NCI-H510A (cell line): ENCODE measurements at regions not wholly inside any gene's neighbourhood (a gene's known extent, or its start where the extent isn't known, plus 50 kb on each side); places are given as distances from the start of the nearest gene placed in this dataset.
"Not testable (repeated sequence)": the region's sequence is repeated elsewhere in the genome, so short reads cannot be mapped to it uniquely, and the experiment has no call there.

Source experiments
- DNase-seq: peaks from one replicate; lab custom pipeline; 2025; lab: John Stamatoyannopoulos, UW

DNA sequence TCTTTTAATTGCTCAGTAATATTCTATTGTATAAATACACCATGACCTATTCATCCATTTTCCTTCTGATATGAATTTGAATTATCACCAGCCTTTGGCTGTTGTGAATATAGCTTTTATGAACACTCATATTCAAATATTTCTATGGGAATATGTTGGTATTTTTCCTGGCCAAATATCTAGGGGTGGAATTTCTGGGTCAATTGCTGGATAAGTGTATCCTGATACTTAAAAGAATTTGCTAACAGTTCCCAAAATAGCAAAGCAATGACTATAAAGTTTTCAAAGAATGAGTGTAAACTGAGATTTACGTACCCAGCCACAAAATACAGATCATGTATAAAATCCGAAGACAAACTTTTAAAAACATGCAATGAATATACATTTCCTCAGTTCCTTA, 148.7 kb upstream of the CLEC14A start:
- no peak for DNase-seq

DNA sequence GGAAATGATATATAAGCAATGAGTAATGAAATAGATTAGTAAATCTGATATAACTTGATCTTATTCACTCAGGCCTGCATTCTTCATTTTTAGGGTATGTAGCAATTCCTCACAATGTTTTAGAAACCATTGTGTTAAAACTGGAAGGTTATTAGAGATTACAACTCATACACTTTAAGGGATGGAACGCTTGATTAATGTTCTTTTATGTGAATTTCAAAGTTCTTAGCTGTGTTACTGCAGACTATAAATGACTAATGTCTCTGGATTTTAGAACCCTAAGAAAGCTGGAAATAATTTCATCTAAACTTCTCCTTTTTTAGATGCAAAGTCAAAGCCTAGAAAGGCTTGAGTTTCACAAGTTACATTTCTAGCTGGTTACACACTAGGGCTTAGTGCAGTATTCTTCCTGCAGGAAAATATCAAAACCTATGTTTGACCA, 148.2 kb upstream of the CLEC14A start:
- no peak for DNase-seq

DNA sequence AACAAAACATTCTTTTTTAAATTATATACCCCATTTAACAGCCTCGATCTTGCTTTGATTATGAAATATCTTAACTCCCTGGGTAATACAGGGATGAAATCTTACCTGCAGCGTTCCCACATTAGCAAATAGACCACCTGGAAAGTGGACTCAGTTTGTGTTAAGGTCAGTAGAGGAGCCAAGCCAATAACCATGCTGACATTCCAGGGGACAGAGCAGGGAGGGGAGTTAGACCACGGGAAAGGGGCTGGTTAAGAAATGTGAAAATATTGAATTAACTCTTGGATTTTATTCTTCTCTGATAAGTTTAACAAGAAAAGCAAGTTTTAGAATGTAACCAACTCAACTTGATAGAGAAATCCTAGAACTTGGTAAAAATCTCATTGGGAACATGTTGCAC, 144.9 kb upstream of the CLEC14A start:
- DNase-seq, result no peak

DNA sequence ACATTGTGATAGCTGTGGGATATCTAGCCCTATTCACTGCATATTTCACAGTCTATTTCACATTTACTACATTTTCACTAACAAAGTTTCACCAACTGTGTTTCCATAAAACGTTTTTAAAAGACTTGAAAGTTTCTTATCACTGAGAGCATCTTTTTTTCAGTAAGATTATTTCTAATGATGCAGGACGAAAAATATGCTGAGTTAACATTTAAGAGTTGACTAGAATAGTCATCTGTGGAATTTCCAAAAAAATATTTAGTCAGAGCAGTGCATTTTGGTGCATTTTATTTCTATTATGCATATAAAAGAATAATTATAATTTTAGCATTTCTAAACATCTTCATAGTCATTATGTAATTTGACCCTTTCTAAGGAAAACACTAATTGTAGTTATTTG, 143.8 kb upstream of the CLEC14A start:
- DNase-seq, result no peak

DNA sequence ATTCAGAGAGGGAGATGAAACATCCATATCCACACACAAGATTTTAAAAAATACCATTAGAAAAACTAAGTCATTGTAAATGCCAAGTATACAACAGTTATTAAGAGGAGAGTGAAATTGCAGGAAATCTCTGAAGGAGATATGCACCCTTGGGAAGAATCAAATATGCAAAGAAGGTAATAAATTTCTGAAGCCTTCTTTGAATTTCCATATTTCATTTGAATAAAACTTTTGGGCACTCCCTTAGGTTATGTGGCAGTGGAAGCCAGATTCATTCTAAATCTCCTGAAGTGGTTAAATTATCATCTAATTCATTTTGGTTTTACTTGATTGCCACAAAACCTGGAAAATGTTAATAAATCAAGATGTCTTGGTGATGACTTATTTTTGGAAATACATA, 138.9 kb upstream of the CLEC14A start:
- no peak for DNase-seq

DNA sequence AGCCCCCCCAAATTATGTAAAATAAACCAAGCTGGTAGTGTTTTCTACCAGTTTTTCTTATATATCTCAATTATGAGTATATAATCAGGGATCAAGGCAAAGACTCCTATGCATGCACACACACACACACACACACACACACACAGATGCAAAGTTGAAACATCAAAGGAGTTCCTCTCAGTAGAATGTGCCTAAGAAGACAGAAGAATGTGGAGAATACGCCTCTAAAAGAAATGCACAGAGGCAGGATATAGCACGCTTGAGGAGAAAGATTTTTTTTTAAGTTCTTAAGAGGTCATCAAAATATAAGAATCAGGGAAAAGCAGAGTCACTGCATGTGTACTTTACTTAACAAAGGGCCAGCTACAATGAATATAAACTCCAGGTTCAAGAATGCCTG, 138.2 kb upstream of the CLEC14A start:
- DNase-seq, result no peak

DNA sequence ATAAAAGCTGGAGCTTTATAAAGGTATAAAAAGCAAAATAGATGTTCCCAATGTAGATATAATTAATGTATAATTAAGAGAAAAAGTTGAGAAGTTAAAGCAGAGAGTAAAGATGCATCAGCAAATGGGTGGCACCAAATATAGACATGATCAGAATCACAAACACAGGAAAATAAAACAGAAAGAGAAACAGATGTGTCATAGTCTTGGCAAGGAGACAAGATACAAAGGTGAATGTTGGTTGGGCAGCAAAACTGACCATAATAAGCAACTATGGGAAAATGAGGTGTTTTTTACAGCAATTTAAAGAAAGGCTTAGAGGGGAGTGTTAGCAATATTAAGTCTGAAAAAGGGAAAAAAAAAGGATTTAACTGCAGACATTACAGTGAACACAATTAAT, 135.4 kb upstream of the CLEC14A start:
- DNase-seq, result no peak

DNA sequence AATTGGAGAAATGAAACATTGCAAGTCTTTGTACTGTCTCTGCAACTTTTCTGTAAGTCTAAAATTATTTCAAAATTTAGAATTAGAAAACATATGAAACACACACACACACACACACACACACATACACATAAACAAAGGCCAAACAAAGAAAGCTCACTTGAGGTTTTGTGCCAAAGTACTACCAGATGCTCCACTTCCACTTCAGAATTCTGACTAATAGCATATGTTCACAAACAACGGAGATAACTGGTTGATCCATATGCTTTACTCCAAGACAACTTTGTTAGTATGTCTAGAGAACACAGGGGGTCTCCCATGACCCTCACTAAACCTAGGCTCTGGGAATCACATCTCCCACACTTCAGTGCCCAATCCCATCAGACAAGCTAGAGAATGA, 133.8 kb upstream of the CLEC14A start:
- no peak for DNase-seq

DNA sequence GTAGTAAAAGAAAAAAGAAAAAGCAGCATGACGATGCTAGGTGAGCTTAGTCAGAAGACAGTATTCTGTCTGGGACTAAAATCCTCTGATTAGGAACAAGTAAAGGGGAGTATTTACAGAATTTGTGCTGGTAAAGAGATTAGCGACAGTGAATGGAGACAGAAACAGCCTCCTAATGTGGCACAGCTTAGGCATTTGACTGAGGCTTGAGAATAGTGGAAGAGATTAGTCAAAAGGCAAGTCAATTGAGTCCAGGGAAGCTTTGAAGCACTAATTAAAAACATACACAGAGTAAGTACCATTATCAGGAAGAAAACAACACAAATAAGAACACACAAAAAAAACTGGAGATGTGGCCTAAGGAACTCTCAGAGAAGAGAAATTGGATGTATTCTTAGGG, 131.9 kb upstream of the CLEC14A start:
- DNase-seq, result no peak

DNA sequence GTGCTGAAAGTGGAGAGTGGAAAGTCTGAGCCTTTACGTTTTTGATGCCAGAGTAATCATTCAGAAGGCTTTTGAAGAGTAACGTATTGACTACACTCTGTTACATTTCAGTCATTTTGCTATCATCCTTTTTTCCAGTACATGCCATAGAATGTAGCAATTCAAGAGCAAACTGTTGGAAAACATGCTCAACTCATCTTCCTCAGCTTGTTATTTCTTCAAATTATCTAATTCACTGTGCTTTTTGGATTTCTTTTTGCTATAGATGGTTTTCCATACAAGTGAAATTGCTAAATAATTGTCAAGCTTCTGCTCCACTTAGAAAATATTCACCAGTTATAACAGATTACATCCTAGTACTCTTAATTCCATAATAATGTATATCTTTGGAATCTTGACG, 129.9 kb upstream of the CLEC14A start:
- DNase-seq, result no peak

DNA sequence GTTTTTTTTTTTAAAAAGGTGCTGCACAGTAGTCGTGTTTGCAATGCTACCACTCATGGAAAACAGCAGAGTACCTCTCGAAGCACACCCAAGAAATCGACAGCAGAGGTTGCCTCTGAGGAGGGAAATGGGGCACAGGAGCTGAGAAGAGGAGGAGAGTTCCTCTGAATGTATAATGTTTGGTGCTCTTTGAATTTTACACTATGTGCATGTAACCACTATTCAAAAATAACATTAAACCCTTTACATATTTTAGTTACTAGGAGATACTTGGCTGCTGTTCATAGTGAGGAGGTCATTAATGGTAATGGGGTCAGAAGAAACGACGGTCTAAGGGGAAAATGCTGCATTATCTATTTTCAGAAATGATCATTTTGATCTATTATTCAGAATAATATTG, 129.4 kb upstream of the CLEC14A start:
- DNase-seq, result no peak

DNA sequence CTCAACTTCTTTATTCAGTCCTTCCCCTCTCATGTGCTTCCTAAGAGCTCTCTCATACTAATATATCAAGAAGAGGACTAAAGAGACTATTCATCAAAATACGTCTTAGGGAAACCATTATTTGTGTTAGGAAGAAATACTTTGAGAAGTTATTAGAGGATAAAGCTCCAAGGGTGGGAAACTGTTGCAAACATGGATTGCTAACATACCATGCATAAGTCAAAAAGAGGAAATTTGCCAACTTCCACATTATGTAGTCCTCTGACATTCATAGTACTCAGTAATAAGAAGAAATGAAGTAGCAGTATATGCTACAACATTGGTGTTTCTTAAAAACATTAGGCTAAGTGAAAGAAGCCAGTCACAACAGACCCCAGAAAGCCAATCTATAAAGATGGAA, 128.8 kb upstream of the CLEC14A start:
- no peak for DNase-seq

DNA sequence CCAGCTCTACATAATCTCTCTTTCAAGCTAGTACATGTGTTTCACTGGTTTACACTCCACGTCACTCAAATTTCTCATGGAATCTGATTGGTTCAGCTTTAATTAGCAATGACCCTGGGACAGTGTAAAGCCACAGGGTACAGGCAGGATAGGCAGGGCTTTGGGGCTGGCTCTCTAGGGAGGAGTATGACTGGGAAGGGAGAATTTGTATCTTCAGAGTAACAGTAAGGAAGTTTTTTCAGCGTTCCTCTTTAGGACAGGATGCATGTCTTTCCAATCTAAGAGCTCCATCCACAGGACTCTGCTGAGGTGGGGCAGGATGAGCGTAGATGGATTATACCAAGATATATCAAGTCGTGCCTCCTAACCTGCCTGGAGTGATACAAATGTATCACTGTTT, 112.0 kb upstream of the CLEC14A start:
- no peak for DNase-seq

DNA sequence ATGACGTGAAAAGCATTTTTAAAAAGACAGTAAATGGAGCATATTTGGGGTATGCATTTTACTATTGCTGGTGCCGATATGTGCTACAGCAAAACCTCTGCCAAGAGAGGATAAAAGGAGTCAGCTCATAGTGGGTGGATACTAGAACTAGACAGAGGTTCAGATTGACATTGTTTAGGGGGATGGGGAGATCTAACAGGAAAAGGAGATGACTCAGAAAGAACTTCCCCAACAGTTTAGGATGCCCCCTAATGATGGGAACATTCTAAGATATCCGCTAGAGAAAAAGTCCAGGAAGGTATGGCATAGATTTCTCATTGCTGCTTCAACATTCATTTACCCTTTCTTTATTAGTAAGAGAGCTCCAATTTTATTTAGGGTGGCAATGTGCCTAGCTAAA, 110.5 kb upstream of the CLEC14A start:
- DNase-seq, result no peak

DNA sequence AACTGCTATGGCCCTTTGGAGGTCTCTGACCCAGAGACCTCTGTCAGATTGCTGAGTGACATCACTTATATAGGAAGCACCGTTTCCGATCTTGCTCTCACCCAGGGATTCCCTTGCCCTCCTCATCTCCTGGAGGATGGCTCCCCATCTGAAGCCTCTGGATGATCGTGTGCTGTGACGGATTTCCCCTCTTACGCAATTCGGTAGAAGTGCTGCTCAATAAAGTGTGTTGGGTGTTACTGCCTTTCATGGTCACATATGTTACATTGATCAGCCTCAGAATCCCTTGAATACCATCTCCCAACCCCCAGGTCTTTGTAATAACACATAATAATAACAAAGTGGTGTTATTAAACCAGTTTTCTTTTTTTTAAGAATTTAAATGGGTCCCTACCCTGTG, 107.3 kb upstream of the CLEC14A start:
- DNase-seq, result no peak

DNA sequence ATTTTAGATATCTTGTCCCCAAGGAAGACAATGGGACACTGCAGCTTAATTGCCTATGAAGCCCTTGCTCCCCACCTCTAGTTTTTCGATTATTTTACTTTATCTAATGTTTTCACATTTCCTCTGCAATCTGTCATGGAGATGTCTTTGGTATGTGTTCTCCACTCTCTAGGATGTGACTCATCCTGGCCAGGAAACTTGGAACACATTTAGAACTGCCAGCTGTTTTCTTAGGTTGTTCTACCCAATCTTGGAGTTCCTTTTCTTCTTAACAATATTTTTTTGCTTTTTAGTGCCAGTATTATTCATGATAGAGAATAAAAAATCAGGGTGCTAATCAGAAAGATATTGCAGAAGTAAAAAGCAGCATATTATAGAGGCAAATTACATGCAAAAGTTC, 101.7 kb upstream of the CLEC14A start:
- DNase-seq, result no peak

DNA sequence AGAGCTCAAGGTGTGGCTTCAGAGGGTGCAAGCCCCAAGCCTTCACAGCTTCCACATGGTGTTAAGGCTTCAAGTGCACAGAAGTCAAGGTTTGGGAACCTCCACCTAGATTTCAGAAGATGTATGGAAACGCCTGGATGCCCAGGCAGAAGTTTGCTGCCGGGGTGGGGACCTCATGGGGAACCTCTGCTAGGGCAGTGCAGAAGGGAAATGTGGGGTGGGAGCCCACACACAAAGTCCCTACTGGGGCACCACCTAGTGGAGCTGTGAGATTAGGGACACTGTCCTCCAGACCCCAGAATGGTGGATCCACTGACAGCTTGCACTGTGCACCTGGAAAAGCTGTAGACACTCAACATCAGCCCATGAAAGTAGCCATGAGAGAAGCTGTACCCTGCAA, 99.6 kb upstream of the CLEC14A start:
- DNase-seq, result not testable (repeated sequence)

DNA sequence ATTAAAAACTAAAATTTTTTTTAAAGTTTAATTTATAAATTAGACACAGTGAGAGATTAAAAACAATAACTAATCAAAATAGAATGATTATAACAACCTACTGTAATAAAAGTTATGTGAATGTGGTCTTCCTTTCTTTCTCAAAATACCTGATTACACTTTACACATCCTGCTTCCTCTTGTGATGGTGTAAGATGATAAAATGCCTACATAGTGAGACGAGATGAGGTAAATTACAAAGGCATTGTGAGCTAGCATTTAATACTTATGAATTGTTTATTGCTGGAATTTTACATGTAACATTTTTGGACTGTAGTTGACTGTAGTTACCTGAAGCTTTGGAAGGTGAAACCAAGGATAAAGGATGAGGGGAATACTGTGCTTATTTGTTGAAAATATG, 94.2 kb upstream of the CLEC14A start:
- DNase-seq, result no peak

DNA sequence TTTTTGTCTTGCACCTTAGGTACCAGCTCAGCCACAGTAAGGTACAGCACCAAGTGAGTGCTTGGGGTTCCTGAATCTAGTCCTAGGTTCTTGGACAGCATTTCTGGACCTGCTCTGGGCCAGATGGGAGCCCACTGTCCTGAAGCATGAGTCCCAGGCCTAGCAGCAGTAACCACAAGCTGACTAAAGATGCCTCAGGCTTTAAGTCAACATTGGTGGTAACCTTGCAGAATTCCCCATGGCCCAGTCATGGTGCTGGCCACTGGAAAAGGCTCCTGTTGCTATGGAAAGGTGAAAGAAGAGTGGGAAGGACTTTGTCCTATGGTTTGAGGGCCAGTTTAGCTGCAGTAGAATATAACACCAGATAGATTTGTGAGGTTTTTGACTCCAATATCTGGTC, 86.9 kb upstream of the CLEC14A start:
- no peak for DNase-seq

DNA sequence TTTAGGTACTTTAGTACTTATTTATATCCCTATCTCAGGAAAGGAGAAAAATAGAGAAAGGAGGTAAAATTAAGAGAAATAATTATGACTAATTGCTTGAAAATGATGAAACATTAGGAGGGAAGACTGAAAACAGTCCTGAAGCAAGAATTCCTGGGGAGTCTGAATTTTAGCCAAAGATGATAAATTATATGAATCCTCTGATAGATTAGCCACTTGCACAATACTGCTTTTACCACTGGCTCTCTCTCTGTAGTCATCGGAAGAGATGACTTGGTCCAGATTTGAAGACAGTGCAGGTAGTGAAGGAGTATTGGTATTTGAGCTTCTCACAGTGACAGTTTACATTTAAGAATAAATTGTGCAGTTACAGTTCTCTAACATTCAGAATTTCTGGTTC, 83.8 kb upstream of the CLEC14A start:
- DNase-seq, result no peak

DNA sequence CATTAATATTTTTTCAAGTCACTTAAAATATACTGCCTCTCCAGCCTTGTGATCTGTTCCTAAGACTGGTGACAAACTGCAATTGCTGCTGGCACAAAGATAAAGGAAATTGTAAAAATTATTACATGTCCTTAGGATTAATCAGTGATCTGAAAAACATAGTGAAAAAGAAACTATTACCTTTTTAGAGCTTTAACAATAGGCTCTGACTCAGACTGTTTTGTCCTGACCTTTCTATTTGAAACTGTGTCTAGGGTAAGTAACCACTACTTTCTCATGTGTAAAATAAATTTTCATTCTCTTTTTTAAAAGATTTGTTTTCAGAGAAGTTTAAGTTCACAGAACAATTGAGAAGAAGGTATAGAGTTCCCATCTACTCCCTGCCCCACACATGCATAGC, 80.4 kb upstream of the CLEC14A start:
- DNase-seq, result no peak

DNA sequence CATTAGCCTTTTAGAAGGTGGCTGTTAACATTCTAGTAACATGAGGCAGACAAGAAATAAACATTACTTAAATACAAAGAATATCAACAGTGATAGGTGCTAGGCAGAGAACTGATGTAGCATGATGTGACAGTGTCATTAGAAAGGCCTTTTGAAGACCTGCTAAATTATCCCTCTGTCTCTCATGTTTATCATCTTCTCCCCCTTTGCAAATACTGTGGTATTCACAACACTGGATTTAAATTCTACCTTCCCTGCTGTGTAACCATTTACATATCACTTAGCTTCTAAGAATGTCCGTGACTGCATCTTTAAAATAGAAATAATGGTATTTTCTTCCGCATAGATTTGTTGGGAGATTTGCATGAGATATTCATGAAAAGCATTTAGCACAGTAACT, 74.4 kb upstream of the CLEC14A start:
- DNase-seq, result no peak

DNA sequence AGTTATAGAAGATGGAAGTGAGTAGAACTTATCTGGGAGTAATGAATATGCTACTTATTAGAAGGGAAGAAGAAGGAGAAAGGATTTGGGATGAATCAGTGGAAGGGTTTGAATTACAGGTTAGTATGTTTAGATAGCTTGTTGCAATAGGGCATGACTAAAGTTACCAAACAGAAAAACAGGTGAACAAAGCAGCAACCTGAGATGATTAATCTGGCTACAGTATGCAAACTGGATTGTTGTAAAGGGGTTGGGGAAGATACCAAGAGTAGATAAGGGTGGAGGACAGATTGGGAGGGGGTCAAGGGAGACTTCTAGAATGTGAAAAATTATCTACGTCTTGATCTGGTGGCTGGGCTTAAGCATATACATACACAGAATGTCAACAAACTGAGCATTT, 73.4 kb upstream of the CLEC14A start:
- DNase-seq, result no peak

DNA sequence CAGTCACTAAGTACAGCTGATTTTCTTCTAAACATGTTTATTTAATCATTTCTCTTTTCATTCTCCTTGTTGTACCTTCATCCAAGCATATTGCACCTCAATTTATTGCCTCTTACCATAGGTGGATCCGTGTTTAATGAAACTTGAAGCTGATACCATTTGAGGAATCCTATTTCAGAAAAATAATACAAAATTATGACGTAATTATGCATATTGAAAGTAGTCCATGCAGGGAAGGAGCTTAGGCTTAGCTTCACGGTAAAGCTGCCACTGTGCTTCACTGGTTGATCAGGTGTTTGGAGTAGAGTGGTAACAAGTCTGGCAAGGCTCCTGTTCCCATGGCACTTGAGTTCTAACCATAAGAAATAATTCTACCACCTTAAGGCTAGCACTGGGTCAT, 61.0 kb upstream of the CLEC14A start:
- no peak for DNase-seq

DNA sequence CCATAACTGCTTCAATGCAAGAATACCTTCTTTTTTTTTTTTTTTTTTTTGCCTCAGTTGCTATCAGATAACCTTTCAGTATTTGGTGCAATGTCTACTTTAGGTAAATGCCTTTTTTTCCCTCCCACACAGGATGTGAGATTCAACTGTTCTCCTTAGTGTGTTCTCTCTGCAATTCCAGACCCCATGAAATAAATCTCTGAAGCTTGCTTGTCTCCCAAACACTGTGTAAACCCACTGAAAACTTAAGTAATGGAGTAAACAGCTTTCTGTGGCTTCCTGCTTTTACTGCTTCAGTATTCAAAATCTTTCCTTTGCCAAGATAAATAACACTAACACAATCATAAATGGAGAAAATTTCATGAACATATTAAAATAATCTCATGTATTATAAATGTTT, 55.8 kb upstream of the CLEC14A start:
- no peak for DNase-seq
